NCI-H2196 (cell line): ENCODE measurements at regions not wholly inside any gene's neighbourhood (a gene's known extent, or its start where the extent isn't known, plus 50 kb on each side); places are given as distances from the start of the nearest gene placed in this dataset.
"Not testable (repeated sequence)": the region's sequence is repeated elsewhere in the genome, so short reads cannot be mapped to it uniquely, and the experiment has no call there.

ENCODE experiments used
- DNase-seq: peaks from one replicate; lab custom pipeline; 2025; ENCODE audit not compliant: unreplicated experiment; lab: John Stamatoyannopoulos, UW

GRCh38 chr16:87207965-87208364 is 109.2 kb downstream of the C16orf95 start:
- no peak for DNase-seq

GRCh38 chr16:87208968-87209367 is 108.2 kb downstream of the C16orf95 start:
- DNase-seq = not testable (repeated sequence)

GRCh38 chr16:87209808-87210512 is 107.2 kb downstream of the C16orf95 start:
- DNase-seq = no peak

- no peak for DNase-seq
These were observed 106.3 kb downstream of the C16orf95 start for GRCh38 chr16:87210894-87211293.

- DNase-seq = no peak
These were observed 105.2 kb downstream of the C16orf95 start for GRCh38 chr16:87212026-87212425.

- no peak for DNase-seq
These were observed 103.7 kb downstream of the C16orf95 start for GRCh38 chr16:87213536-87213935.

GRCh38 chr16:87216148-87216840 is 100.9 kb downstream of the C16orf95 start:
- DNase-seq = no peak

GRCh38 chr16:87216841-87217275 is 100.3 kb downstream of the C16orf95 start:
- DNase-seq = no peak

- DNase-seq = not testable (repeated sequence)
These were observed 99.4 kb downstream of the C16orf95 start for GRCh38 chr16:87217802-87218201.

- DNase-seq = no peak
These were observed 98.7 kb downstream of the C16orf95 start for GRCh38 chr16:87218281-87219055.

- DNase-seq = no peak
These were observed 97.8 kb downstream of the C16orf95 start for GRCh38 chr16:87219287-87219909.

GRCh38 chr16:87221633-87222032 is 95.6 kb downstream of the C16orf95 start:
- no peak for DNase-seq

- DNase-seq = no peak
These were observed 94.9 kb downstream of the C16orf95 start for GRCh38 chr16:87222335-87222734.

- DNase-seq = no peak
These were observed 93.4 kb downstream of the C16orf95 start for GRCh38 chr16:87223656-87224248.

- DNase-seq = no peak
These were observed 90.3 kb downstream of the C16orf95 start for GRCh38 chr16:87226926-87227295.

- no peak for DNase-seq
These were observed 89.8 kb downstream of the C16orf95 start for GRCh38 chr16:87227296-87227951.

- no peak for DNase-seq
These were observed 88.8 kb downstream of the C16orf95 start for GRCh38 chr16:87228363-87228762.

- no peak for DNase-seq
These were observed 87.7 kb downstream of the C16orf95 start for GRCh38 chr16:87229230-87230188.

- no peak for DNase-seq
These were observed 86.6 kb downstream of the C16orf95 start for GRCh38 chr16:87230571-87230970.
